GM13977 (cell line): ENCODE measurements at regions not wholly inside any gene's neighbourhood (a gene's known extent, or its start where the extent isn't known, plus 50 kb on each side); places are given as distances from the start of the nearest gene placed in this dataset.
"Not testable (repeated sequence)": the region's sequence is repeated elsewhere in the genome, so short reads cannot be mapped to it uniquely, and the experiment has no call there.

Experiments used
- DNase-seq: peaks from one replicate; pipeline ENCODE4 v3.0.0; 2012; ENCODE audit warnings: low spot score
- CTCF ChIP-seq: IDR thresholded peaks from 2 replicates; pipeline ENCODE4 v1.5.1; 2012; ENCODE audit warnings: mild to moderate bottlenecking, control low read depth; ENCODE audit not compliant: insufficient read depth; ENCODE audit errors: extremely low read depth, missing control alignments
- in situ Hi-C: fragments of 300-500 bp; cut with MboI; formaldehyde crosslinking; loops from one replicate; pipeline ENCODE4 v1.12.0; 2022; ENCODE audit warnings: low sequenced_read_pairs, low pct_unique_long_range_greater_than_20kb, mixed read lengths, inconsistent platforms; ENCODE audit not compliant: unreplicated experiment

- DNase-seq, result no peak
- TF ChIP-seq CTCF, result no peak
- in situ Hi-C loops, result no loop called here
Observed at GRCh38 chr16:34054137-34054536, 594.7 kb downstream of the TP53TG3F start.

- DNase-seq, result no peak
- in situ Hi-C loops, result no loop called here
- TF ChIP-seq CTCF, result no peak
Observed at GRCh38 chr16:34054969-34055368, 595.6 kb downstream of the TP53TG3F start.

DNA sequence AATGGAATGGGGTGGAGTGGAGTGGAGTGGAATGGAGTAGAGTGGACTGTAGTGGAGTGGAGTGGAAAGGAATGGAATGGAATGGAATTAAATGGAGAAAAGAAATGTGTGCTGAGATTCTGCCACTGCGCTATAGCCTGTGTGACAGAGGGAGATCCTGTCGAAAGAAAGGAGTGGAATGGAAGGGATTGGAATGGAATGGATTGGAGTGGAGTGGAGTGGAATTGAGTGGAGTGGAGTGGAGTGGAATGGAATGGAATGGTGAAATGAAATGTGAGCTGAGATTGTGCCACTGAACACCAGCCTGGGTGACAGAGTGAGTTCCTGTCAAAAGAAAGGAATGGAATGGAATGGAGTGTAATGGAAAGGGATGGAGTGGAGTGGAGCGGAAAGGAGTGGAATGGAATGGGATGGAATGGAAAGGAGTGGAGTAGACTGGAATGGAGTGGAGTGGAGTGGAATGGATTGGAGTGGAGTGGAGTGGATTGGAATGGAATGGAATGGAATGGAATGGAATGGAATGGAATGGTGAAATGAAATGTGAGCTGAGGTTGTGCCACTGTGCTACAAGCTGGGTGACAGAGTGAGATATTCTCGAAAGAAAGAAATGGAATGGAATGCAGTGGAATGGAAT, 603.3 kb downstream of the TP53TG3F start:
- DNase-seq, in situ Hi-C loops: not testable (repeated sequence)

DNA sequence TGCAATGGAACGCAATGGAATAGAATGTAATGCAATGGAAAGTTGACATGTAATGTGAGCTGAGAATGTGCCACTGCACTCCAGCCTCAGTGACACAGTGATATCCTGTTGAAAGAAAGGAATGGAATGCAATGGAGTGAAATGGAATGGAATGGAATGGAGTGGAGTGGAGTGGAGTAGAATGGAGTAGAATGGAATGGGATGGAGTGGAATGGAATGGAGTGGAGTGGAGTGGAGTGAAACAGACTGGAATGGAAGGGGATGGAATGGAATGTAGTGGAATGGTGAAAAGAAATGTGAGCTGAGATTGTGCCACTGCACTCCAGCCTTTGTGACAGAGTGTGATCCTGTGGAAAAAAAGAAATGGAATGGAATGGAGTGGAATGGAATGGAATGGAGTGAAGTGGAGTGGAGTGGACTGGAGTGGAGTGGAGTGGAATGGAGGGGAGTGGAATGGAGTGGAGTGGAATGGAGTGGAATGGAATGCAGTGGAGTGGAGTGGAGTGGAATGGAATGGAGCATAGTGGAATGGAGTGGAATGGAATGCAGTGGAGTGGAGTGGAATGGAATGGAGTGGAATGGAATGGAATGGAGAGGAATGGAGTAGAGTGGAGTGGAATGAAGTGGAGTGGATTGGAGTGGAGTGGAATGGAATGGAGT, 604.2 kb downstream of the TP53TG3F start:
- in situ Hi-C loops, DNase-seq: not testable (repeated sequence)

DNA sequence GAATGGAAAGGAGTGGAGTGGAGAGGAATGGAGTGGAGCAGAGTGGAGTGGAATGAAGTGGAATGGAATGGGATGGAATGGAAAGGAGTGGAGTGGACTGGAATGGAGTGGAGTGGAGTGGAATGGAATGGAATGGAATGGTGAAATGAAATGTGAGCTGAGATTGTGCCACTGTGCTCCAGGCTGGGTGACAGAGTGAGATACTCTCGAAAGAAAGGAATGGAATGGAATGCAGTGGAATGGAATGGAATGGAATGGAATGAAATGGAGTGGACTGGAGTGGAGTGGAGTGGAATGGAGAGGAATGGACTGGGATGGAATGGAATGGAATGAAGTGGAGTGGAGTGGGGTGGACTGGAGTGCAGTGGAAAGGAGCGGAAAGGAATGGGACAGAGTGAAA, 605.2 kb downstream of the TP53TG3F start:
- DNase-seq, in situ Hi-C loops: not testable (repeated sequence)

- in situ Hi-C loops, result not testable (repeated sequence)
Observed at GRCh38 chr16:34069731-34070130, 610.3 kb downstream of the TP53TG3F start.

DNA sequence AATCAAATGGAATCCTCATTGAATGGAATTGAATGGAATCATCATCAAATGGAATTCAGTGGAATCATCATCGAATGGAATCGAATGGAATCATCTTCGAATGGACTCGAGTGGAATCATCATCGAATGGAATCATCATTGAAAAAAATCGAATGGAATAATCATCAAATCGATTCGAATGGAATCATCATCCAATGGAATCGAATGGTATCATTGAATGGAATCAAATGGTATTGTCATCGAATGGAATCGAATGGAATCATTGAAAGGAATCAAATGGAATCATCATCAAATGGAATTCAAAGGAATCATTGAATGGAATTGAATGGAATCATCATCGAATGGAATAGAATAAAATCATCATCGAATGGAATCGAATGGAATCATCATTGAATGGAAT, 619.3 kb downstream of the TP53TG3F start:
- DNase-seq, result no peak
- TF ChIP-seq CTCF, result no peak
- in situ Hi-C loops, result no loop called here

More at GRCh38 chr16:34069731-34070130, 610.3 kb downstream of the TP53TG3F start:
- DNase-seq, result not testable (repeated sequence)

GRCh38 chr16:34085038-34085437, 625.6 kb downstream of the TP53TG3F start:
- in situ Hi-C loops, DNase-seq: not testable (repeated sequence)

DNA sequence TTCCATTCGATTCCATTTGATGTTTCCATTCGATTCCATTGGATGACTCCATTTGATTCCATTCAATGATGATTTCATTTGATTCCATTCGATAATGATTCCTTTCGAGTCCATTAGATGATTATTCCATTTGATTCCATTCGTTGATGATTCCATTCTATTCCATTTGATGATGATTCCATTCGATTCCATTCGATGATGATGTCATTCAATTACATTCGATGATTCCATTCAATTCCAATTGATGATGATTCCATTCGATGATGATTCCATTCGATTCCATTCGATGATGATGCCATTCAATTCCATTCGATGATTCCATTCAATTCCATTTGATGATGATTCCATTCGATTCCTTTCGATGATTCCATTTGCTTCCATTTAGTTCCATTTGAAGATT, 635.6 kb downstream of the TP53TG3F start:
- DNase-seq, in situ Hi-C loops: not testable (repeated sequence)

DNA sequence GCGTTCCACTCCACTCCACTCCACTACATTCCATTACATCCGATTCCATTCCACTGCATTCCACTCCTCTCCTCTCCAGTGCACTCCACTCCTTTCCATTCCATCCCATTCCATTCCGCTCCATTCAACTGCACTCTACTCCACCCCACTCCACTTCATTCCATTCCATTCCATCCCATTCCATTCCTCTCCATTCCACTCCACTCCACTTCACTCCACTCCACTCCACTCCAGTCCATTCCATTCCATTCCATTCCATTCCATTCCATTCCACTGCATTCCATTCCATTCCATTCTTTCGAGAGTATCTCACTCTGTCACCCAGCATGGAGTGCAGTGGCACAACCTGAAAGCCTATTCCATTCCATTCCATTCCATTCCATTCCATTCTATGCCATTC, 637.5 kb downstream of the TP53TG3F start:
- DNase-seq, in situ Hi-C loops: not testable (repeated sequence)

- DNase-seq, in situ Hi-C loops: not testable (repeated sequence)
Observed at GRCh38 chr16:34097326-34097725, 637.9 kb downstream of the TP53TG3F start.

DNA sequence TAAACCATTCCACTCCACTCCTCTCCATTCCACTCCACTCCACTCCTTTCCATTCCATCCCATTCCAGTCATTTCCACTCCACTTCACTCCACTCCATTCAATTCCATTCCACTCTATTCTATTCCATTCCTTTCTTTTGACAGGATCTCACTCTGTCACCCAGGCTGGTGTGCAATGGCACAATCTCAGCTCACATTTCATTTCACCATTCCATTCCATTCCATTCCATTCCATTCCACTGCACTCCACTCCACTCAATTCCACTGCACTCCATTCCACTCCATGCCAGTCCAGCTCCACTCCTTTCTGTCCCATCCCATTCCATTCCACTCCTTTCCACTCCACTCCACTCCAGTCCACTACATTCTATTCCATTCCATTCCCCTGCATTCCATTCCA, 638.6 kb downstream of the TP53TG3F start:
- DNase-seq, in situ Hi-C loops: not testable (repeated sequence)

- DNase-seq, in situ Hi-C loops: not testable (repeated sequence)
Observed at GRCh38 chr16:34099028-34099427, 639.6 kb downstream of the TP53TG3F start.
